ENCODE measurements at regions not wholly inside any gene's neighbourhood (a gene's known extent, or its start where the extent isn't known, plus 50 kb on each side); places are given as distances from the start of the nearest gene placed in this dataset.

DNA sequence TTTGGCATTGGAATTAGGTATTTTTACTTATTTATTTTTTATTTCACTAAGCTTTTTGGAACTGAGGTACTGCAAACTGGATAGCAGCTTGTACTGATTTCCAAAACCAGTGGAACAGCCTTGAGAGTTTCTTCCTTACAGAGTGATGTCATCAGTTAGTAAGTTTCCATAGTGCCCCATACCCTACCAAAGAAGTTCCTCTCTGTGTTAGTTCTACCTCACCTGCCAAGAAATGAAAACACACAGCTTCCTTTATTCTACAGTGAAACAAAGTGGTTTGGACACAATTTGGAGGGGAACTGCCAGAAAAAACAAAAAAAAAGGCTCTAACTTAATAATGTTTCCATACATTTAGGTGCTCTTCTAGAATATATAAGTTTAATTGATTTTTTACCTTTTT, 430.9 kb upstream of the ADGRL2 start:
- H3K79me2 ChIP-seq (ENCODE audit: low read length) = no peaks in the 10 kb centered on the region
- H3K9me3 ChIP-seq (replicated peaks; ENCODE audit: insufficient read depth, low read length) = no peaks in the 10 kb centered on the region
- H3K9me2 ChIP-seq (replicated peaks; ENCODE audit: insufficient read depth, low read length) = no peaks in the 10 kb centered on the region
- TF ChIP-seq EZH2 (optimal IDR thresholded peaks at IDR 0.05; ENCODE audit: low read depth, low read length) (no peak), EZH2phosphoT487 (IDR thresholded peaks at IDR 0.05; ENCODE audit: low read length) (no peak)
- TF ChIP-seq, protein P1, sequence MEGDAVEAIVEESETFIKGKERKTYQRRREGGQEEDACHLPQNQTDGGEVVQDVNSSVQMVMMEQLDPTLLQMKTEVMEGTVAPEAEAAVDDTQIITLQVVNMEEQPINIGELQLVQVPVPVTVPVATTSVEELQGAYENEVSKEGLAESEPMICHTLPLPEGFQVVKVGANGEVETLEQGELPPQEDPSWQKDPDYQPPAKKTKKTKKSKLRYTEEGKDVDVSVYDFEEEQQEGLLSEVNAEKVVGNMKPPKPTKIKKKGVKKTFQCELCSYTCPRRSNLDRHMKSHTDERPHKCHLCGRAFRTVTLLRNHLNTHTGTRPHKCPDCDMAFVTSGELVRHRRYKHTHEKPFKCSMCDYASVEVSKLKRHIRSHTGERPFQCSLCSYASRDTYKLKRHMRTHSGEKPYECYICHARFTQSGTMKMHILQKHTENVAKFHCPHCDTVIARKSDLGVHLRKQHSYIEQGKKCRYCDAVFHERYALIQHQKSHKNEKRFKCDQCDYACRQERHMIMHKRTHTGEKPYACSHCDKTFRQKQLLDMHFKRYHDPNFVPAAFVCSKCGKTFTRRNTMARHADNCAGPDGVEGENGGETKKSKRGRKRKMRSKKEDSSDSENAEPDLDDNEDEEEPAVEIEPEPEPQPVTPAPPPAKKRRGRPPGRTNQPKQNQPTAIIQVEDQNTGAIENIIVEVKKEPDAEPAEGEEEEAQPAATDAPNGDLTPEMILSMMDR (IDR thresholded peaks at IDR 0.05; ENCODE audit: low read length) = no peak
- H3F3A ChIP-seq (ENCODE audit: insufficient read depth, low read length) = no peaks in the 10 kb centered on the region
- H3K4me1 ChIP-seq (ENCODE audit: low read length) = no peaks in the 10 kb centered on the region
- H3K4me3 ChIP-seq (ENCODE audit: low read length) = no peak overlapping the region
- H3K27me3 ChIP-seq (replicated peaks; ENCODE audit: insufficient read depth, low read length) = no peaks in the 10 kb centered on the region
- H2AFZ ChIP-seq (ENCODE audit: low read length) = no peak overlapping the region
- no peak overlapping the region for H3K4me2 ChIP-seq (ENCODE audit: low read depth, low read length)
- no peak overlapping the region for H3K27ac ChIP-seq (ENCODE audit: low read length)
- no peaks in the 10 kb centered on the region for H4K20me1 ChIP-seq (ENCODE audit: insufficient read depth, low read length)
- H3K36me3 ChIP-seq (replicated peaks; ENCODE audit: insufficient read depth, low read length) = no peaks in the 10 kb centered on the region
- no peak overlapping the region for H3K9ac ChIP-seq (ENCODE audit: low read length)
- no peak for DNase-seq

DNA sequence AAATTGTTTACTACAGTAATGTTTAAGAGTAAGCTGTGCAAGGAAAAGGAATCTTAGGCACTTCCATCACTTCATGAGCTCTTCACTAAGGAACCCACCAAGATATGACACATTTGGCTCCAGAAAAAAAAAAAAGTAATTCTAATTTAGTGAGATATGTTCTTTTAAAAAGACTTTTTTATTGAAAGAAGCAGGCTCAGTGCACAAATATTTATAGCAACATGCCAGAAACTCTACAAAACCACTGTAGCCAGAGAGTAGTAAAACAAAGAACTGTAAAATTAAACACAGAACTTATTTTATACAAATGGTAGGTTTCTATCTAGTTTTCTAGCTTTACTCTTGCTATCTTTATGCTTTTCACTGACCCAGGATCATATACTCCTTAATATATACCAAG, 434.6 kb upstream of the ADGRL2 start:
- no peaks in the 10 kb centered on the region for H3K36me3 ChIP-seq (replicated peaks; ENCODE audit: insufficient read depth, low read length)
- no peak overlapping the region for H2AFZ ChIP-seq (ENCODE audit: low read length)
- no peaks in the 10 kb centered on the region for H4K20me1 ChIP-seq (ENCODE audit: insufficient read depth, low read length)
- no peak overlapping the region for H3K4me3 ChIP-seq (ENCODE audit: low read length)
- H3K9me3 ChIP-seq (replicated peaks; ENCODE audit: insufficient read depth, low read length) = no peaks in the 10 kb centered on the region
- H3F3A ChIP-seq (ENCODE audit: insufficient read depth, low read length) = no peaks in the 10 kb centered on the region
- no peak overlapping the region for H3K9ac ChIP-seq (ENCODE audit: low read length)
- TF ChIP-seq EZH2phosphoT487 (IDR thresholded peaks at IDR 0.05; ENCODE audit: low read length) (no peak), EZH2 (optimal IDR thresholded peaks at IDR 0.05; ENCODE audit: low read depth, low read length) (no peak)
- TF ChIP-seq, protein P1 (IDR thresholded peaks at IDR 0.05; ENCODE audit: low read length) = no peak
- H3K79me2 ChIP-seq (ENCODE audit: low read length) = no peaks in the 10 kb centered on the region
- H3K9me2 ChIP-seq (replicated peaks; ENCODE audit: insufficient read depth, low read length) = no peaks in the 10 kb centered on the region
- H3K27ac ChIP-seq (ENCODE audit: low read length) = no peak overlapping the region
- H3K4me2 ChIP-seq (ENCODE audit: low read depth, low read length) = no peak overlapping the region
- no peak for DNase-seq
- H3K27me3 ChIP-seq (replicated peaks; ENCODE audit: insufficient read depth, low read length) = no peaks in the 10 kb centered on the region
- H3K4me1 ChIP-seq (ENCODE audit: low read length) = no peaks in the 10 kb centered on the region

DNA sequence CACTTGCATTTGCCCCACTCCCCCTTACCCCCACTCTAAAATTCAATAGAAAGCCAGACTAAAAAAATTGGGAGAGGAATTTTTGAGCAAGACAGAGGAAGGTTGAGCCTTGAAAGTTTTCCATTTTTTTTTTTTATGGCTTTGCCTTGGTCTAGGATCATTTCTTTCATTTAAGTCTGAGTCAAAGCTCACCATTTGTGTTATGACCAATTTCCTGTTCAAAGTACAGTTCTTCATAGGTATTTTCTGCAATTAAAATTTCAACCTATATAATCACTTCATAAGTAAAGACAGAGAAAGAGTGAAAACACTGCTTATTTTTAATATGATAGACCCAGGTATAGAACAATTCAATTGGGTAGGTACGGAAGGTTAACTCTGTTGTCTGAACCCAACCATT, 436.6 kb upstream of the ADGRL2 start:
- no peaks in the 10 kb centered on the region for H3K79me2 ChIP-seq (ENCODE audit: low read length)
- no peak overlapping the region for H2AFZ ChIP-seq (ENCODE audit: low read length)
- TF ChIP-seq EZH2 (optimal IDR thresholded peaks at IDR 0.05; ENCODE audit: low read depth, low read length) (no peak), EZH2phosphoT487 (IDR thresholded peaks at IDR 0.05; ENCODE audit: low read length) (no peak)
- TF ChIP-seq, protein P1 (IDR thresholded peaks at IDR 0.05; ENCODE audit: low read length) = no peak
- H3K9ac ChIP-seq (ENCODE audit: low read length) = no peak overlapping the region
- H3K4me1 ChIP-seq (ENCODE audit: low read length) = no peaks in the 10 kb centered on the region
- no peak for DNase-seq
- no peaks in the 10 kb centered on the region for H3K27me3 ChIP-seq (replicated peaks; ENCODE audit: insufficient read depth, low read length)
- no peaks in the 10 kb centered on the region for H4K20me1 ChIP-seq (ENCODE audit: insufficient read depth, low read length)
- H3K36me3 ChIP-seq (replicated peaks; ENCODE audit: insufficient read depth, low read length) = no peaks in the 10 kb centered on the region
- no peaks in the 10 kb centered on the region for H3F3A ChIP-seq (ENCODE audit: insufficient read depth, low read length)
- H3K9me3 ChIP-seq (replicated peaks; ENCODE audit: insufficient read depth, low read length) = no peaks in the 10 kb centered on the region
- H3K4me2 ChIP-seq (ENCODE audit: low read depth, low read length) = no peak overlapping the region
- no peak overlapping the region for H3K4me3 ChIP-seq (ENCODE audit: low read length)
- no peaks in the 10 kb centered on the region for H3K9me2 ChIP-seq (replicated peaks; ENCODE audit: insufficient read depth, low read length)
- no peak overlapping the region for H3K27ac ChIP-seq (ENCODE audit: low read length)

Measured in MM.1S (cell line).